Mesendoderm (in vitro differentiated cells): ENCODE measurements at regions not wholly inside any gene's neighbourhood (a gene's known extent, or its start where the extent isn't known, plus 50 kb on each side); places are given as distances from the start of the nearest gene placed in this dataset.

Source experiments
- DNase-seq: peaks from one replicate; pipeline ENCODE4 v3.0.0; 2013
- H2AK5ac ChIP-seq: 2 replicates; pipeline ENCODE4 v1.6.1; 2013; ENCODE audit warnings: low read length, inconsistent platforms
- H2BK120ac ChIP-seq: 2 replicates; pipeline ENCODE4 v1.6.1; 2013; ENCODE audit warnings: low read depth, mild to moderate bottlenecking, low read length, moderate library complexity, mixed read lengths
- H2BK15ac ChIP-seq: replicated peaks from 2 replicates; pipeline ENCODE4 v1.6.1; 2013; ENCODE audit warnings: low read depth, mild to moderate bottlenecking, moderate library complexity
- H2BK5ac ChIP-seq: 2 replicates; pipeline ENCODE4 v1.6.1; 2013; ENCODE audit warnings: low read length, inconsistent platforms
- H3K18ac ChIP-seq: 2 replicates; pipeline ENCODE4 v1.6.1; 2013; ENCODE audit warnings: mild to moderate bottlenecking, low read length, mixed read lengths
- H3K23ac ChIP-seq: one replicate; pipeline ENCODE4 v1.6.1; 2013; ENCODE audit warnings: low read length
- H3K27ac ChIP-seq: 2 replicates; pipeline ENCODE4 v1.5.1; 2013; ENCODE audit warnings: low read depth, mild to moderate bottlenecking, inconsistent platforms, low read length, moderate library complexity
- H3K27me3 ChIP-seq: 2 replicates; pipeline ENCODE4 v1.6.1; 2013; ENCODE audit warnings: low read length, control low read depth, mild to moderate bottlenecking, inconsistent platforms; ENCODE audit not compliant: insufficient read depth, poor library complexity
- H3K36me3 ChIP-seq: 2 replicates; pipeline ENCODE4 v1.6.1; 2013; ENCODE audit warnings: low read length, inconsistent platforms; ENCODE audit not compliant: control insufficient read depth, insufficient read depth
- H3K4ac ChIP-seq: one replicate; pipeline ENCODE4 v1.6.1; 2013; ENCODE audit warnings: low read depth, mild to moderate bottlenecking, low read length, moderate library complexity
- H3K4me1 ChIP-seq: 2 replicates; pipeline ENCODE4 v1.6.1; 2013; ENCODE audit warnings: low read depth, low read length, inconsistent platforms; ENCODE audit not compliant: control insufficient read depth
- H3K4me2 ChIP-seq: 2 replicates; pipeline ENCODE4 v1.6.1; 2013; ENCODE audit warnings: low read length
- H3K4me3 ChIP-seq: 2 replicates; pipeline ENCODE4 v1.5.1; 2013; ENCODE audit warnings: mild to moderate bottlenecking, low read length
- H3K56ac ChIP-seq: one replicate; pipeline ENCODE4 v1.6.1; 2013; ENCODE audit warnings: low read length
- H3K79me1 ChIP-seq: 2 replicates; pipeline ENCODE4 v1.6.1; 2013; ENCODE audit warnings: low read length, inconsistent platforms
- H3K79me2 ChIP-seq: 2 replicates; pipeline ENCODE4 v1.6.1; 2013; ENCODE audit warnings: mild to moderate bottlenecking, low read length; ENCODE audit not compliant: control insufficient read depth, insufficient read depth
- H3K9ac ChIP-seq: 2 replicates; pipeline ENCODE4 v1.6.1; 2013; ENCODE audit warnings: low read length, inconsistent platforms
- H4K5ac ChIP-seq: one replicate; pipeline ENCODE4 v1.6.1; 2013; ENCODE audit warnings: low read length
- H4K8ac ChIP-seq: one replicate; pipeline ENCODE4 v1.6.1; 2013; ENCODE audit warnings: low read depth, mild to moderate bottlenecking, control low read depth, low read length, moderate library complexity
- WGBS: extraction: QIAGEN DNeasy Blood & Tissue Kit; methylation state at CpG from one replicate; pipeline ENCODE4 v1.1.7; 2013; ENCODE audit warnings: low lambda C conversion rate, missing lambda C conversion rate; ENCODE audit not compliant: insufficient coverage; ENCODE audit errors: extremely low coverage; 5-methylcytosine and 5-hydroxymethylcytosine counted together

GRCh38 chr9:16306586-16306985, 563.9 kb downstream of the BNC2 start:
- WGBS: no CpG with 5 or more reads among the region's 3 CpGs
- Histone ChIP-seq H3K36me3 (no peaks in the 10 kb centered on the region), H2BK5ac (no peak overlapping the region), H3K79me1 (no peaks in the 10 kb centered on the region), H3K27me3 (no peaks in the 10 kb centered on the region), H3K23ac (no peak overlapping the region), H3K18ac (no peak overlapping the region), H2BK15ac (no peak overlapping the region), H3K9ac (no peak overlapping the region), H4K8ac (no peak overlapping the region), H3K4ac (no peak overlapping the region), H2BK120ac (no peak overlapping the region), H3K79me2 (no peaks in the 10 kb centered on the region), H3K4me2 (no peak overlapping the region), H3K27ac (no peak overlapping the region), H3K4me1 (peaks cover 2% of the 10 kb centered on the region), H3K56ac (no peak overlapping the region), H3K4me3 (no peak overlapping the region), H2AK5ac (no peak overlapping the region), H4K5ac (no peak overlapping the region)
- DNase-seq: no peak

DNA sequence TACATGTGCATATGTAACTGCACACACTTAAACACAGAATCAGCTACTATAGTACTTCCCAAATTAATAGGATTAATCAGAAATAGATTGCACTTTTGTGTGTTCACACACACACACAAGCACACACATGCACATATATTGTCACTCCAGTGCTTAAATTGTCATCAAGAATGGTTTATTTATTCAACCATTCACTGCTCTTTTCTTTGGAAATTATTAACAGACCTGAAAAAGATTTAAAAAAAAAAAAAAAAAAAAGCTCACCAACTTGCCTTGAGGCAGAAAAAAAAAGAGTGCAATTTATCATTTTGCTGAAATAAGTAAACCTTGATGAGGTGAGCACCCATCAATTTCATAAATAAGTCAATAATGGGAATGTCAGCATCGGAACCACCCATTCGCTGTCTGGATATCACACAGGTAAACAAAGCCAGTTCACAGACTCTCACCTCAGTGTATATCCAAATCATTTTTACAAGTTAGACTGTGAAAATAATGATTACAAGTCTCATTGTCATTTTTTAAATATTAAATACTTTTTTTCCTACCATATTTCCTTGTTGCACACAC, 562.8 kb downstream of the BNC2 start:
- Histone ChIP-seq H3K23ac (no peak overlapping the region), H2BK5ac (no peak overlapping the region), H2BK15ac (no peak overlapping the region), H3K4ac (no peak overlapping the region), H4K8ac (no peak overlapping the region), H4K5ac (no peak overlapping the region), H2AK5ac (no peak overlapping the region), H3K27ac (no peak overlapping the region), H3K4me1 (peaks cover 2% of the 10 kb centered on the region), H3K4me2 (no peak overlapping the region), H3K36me3 (no peaks in the 10 kb centered on the region), H3K56ac (no peak overlapping the region), H3K18ac (no peak overlapping the region), H3K4me3 (no peak overlapping the region), H3K79me1 (no peaks in the 10 kb centered on the region), H3K9ac (no peak overlapping the region), H2BK120ac (no peak overlapping the region), H3K79me2 (no peaks in the 10 kb centered on the region), H3K27me3 (no peaks in the 10 kb centered on the region)
- whole genome bisulfite sequencing: no CpG with 5 or more reads among the region's 2 CpGs
- no peak for DNase-seq

DNA sequence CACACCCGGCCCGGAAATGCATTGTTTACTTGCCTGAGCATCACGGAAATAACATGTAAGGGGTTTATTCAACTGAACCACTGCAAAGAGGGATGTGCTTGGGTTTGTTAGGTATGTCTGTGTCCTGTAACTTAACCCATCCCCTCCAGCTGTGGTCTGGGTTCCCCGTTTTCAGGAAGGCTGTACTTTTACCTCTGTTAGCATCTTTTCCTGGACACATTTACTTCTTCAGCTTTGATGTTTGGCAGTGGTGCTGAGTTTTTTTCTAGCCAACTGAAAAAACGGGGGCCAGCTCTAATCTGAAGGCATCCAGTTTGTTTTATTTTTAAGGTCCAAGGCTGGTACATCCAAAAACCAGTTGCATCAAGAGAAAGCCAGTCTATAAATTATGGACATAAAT, 561.8 kb downstream of the BNC2 start:
- no peak overlapping the region for H3K9ac ChIP-seq
- no peak for DNase-seq
- no CpG with 5 or more reads among the region's 5 CpGs for WGBS

DNA sequence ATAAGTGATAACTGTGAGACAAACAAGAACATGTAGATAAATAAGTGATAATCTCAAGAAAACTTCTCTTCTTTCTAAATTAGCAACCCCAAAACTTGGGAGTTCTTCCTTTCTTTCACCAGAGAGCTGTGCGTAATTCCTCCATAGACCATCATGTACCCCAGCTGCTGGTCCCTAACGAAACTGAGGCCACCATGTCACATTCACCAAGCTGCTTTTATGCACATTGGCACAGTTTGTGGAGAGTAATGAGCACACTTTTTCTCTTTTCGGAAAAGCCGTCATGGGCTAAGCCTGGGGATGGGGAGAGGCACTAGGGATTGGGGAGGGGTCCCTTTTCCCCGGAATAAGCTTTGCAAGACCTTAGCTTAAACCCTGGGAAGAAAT, 561.4 kb downstream of the BNC2 start:
- Histone ChIP-seq H3K9ac (no peak overlapping the region), H4K8ac (no peak overlapping the region), H3K79me1 (no peaks in the 10 kb centered on the region), H3K27ac (no peak overlapping the region), H3K4me1 (peaks cover 2% of the 10 kb centered on the region), H4K5ac (no peak overlapping the region), H3K4me3 (no peak overlapping the region), H3K18ac (no peak overlapping the region), H3K4ac (no peak overlapping the region), H3K56ac (no peak overlapping the region), H2AK5ac (no peak overlapping the region), H2BK15ac (no peak overlapping the region), H3K4me2 (no peak overlapping the region), H3K27me3 (no peaks in the 10 kb centered on the region), H3K79me2 (no peaks in the 10 kb centered on the region), H3K36me3 (no peaks in the 10 kb centered on the region), H2BK120ac (no peak overlapping the region), H2BK5ac (no peak overlapping the region), H3K23ac (peak overlapping the region; percentile 68)
- no CpG with 5 or more reads among the region's 5 CpGs for WGBS
- no peak for DNase-seq

More for the DNA sequence above, 561.8 kb downstream of the BNC2 start:
- Histone ChIP-seq H2BK15ac (no peak overlapping the region), H3K4ac (no peak overlapping the region), H3K79me2 (no peaks in the 10 kb centered on the region), H2BK120ac (no peak overlapping the region), H3K4me3 (no peak overlapping the region), H3K36me3 (no peaks in the 10 kb centered on the region), H3K18ac (no peak overlapping the region), H2AK5ac (no peak overlapping the region), H3K4me2 (no peak overlapping the region), H2BK5ac (no peak overlapping the region), H3K56ac (no peak overlapping the region), H3K79me1 (no peaks in the 10 kb centered on the region), H3K23ac (no peak overlapping the region), H4K5ac (no peak overlapping the region), H3K4me1 (peaks cover 2% of the 10 kb centered on the region), H3K27ac (no peak overlapping the region), H4K8ac (no peak overlapping the region), H3K27me3 (no peaks in the 10 kb centered on the region)

DNA sequence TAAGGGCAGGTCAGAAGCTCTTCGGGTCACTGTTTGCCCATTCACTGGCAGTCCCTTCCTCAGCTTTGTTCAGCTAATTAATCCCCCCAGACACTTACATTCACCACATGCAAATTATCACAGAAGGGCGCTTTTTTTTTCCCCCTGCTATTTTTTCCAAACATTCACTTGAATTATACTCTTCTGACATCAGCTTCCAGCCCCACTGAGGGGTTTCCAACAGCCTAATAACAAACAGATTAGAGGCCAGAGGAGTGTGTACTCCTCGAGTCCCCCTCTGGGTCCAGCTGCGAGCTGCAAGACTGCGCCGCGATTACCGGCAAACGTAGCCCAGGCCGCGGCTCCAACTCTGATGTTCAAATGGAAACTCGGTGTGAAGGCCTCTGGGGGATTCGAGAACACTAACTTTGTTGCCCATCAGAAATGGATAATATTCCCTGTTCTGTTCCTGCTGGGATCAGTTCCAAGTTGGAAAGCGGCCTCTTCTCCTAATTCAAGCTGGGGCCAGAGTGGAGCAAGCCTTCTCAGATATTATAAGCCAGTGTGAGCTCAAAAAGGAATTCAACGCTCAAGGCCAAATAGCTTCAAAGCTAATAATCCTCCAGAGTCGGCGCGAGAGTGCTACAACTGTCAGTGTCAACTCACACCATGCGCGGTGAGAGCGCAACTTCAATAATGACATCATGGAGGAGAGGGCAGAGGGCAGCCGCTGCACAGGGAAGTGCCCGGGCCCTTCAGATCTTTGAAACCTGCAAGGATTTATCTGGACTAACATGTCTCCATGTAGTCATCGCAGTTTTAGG, 560.8 kb downstream of the BNC2 start:
- no peak overlapping the region for H4K5ac ChIP-seq
- H3K27me3 ChIP-seq: no peaks in the 10 kb centered on the region
- no peak overlapping the region for H3K23ac ChIP-seq
- DNase-seq: no peak
- no peak overlapping the region for H3K56ac ChIP-seq
- no peak overlapping the region for H3K4me3 ChIP-seq
- H2BK120ac ChIP-seq: no peak overlapping the region
- no peak overlapping the region for H4K8ac ChIP-seq
- no peak overlapping the region for H2BK15ac ChIP-seq
- H3K79me1 ChIP-seq: no peaks in the 10 kb centered on the region
- H3K79me2 ChIP-seq: no peaks in the 10 kb centered on the region
- no peak overlapping the region for H3K4ac ChIP-seq
- H3K4me2 ChIP-seq: no peak overlapping the region
- no peak overlapping the region for H3K9ac ChIP-seq
- WGBS: no CpG with 5 or more reads among the region's 24 CpGs
- no peaks in the 10 kb centered on the region for H3K36me3 ChIP-seq
- peaks cover 2% of the 10 kb centered on the region for H3K4me1 ChIP-seq
- no peak overlapping the region for H2BK5ac ChIP-seq
- H3K27ac ChIP-seq: no peak overlapping the region
- H3K18ac ChIP-seq: no peak overlapping the region
- H2AK5ac ChIP-seq: no peak overlapping the region
